ENCODE measurements at regions not wholly inside any gene's neighbourhood (a gene's known extent, or its start where the extent isn't known, plus 50 kb on each side); places are given as distances from the start of the nearest gene placed in this dataset.

DNA sequence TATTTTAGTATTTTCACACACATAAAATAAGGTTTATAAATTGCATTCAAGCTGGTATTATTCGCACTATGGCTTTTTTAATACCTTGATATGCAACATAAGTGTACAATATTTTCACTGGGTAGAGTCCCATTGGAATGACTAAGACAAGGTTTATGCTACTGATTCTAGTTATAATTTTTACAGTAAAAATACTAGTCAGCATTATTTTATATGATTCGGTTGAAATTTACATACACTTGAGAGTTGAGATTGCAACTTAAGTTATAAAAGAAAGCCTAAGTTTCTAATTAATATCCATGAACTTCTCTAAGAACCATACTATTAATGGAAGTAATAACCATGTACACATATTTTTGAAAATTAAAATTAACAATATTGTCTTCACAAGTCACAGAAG, 723.9 kb upstream of the NR2F2 start:
- no peaks in the 10 kb centered on the region for H4K20me1 ChIP-seq (ENCODE audit: insufficient read depth, low read length)
- no peaks in the 10 kb centered on the region for H3F3A ChIP-seq (ENCODE audit: insufficient read depth, low read length)
- no peak overlapping the region for H3K4me2 ChIP-seq (ENCODE audit: low read depth, low read length)
- no peak for DNase-seq
- H2AFZ ChIP-seq (ENCODE audit: low read length): no peak overlapping the region
- no peaks in the 10 kb centered on the region for H3K79me2 ChIP-seq (ENCODE audit: low read length)
- H3K9me3 ChIP-seq (replicated peaks; ENCODE audit: insufficient read depth, low read length): no peaks in the 10 kb centered on the region
- no peak overlapping the region for H3K4me3 ChIP-seq (ENCODE audit: low read length)
- H3K27ac ChIP-seq (ENCODE audit: low read length): no peak overlapping the region
- no peaks in the 10 kb centered on the region for H3K36me3 ChIP-seq (replicated peaks; ENCODE audit: insufficient read depth, low read length)
- no peaks in the 10 kb centered on the region for H3K27me3 ChIP-seq (replicated peaks; ENCODE audit: insufficient read depth, low read length)
- TF ChIP-seq EZH2phosphoT487 (IDR thresholded peaks at IDR 0.05; ENCODE audit: low read length): no peak
- TF ChIP-seq, protein P1, sequence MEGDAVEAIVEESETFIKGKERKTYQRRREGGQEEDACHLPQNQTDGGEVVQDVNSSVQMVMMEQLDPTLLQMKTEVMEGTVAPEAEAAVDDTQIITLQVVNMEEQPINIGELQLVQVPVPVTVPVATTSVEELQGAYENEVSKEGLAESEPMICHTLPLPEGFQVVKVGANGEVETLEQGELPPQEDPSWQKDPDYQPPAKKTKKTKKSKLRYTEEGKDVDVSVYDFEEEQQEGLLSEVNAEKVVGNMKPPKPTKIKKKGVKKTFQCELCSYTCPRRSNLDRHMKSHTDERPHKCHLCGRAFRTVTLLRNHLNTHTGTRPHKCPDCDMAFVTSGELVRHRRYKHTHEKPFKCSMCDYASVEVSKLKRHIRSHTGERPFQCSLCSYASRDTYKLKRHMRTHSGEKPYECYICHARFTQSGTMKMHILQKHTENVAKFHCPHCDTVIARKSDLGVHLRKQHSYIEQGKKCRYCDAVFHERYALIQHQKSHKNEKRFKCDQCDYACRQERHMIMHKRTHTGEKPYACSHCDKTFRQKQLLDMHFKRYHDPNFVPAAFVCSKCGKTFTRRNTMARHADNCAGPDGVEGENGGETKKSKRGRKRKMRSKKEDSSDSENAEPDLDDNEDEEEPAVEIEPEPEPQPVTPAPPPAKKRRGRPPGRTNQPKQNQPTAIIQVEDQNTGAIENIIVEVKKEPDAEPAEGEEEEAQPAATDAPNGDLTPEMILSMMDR (IDR thresholded peaks at IDR 0.05; ENCODE audit: low read length): no peak
- no peak for TF ChIP-seq EZH2 (optimal IDR thresholded peaks at IDR 0.05; ENCODE audit: low read depth, low read length)
- no peaks in the 10 kb centered on the region for H3K9me2 ChIP-seq (replicated peaks; ENCODE audit: insufficient read depth, low read length)
- H3K9ac ChIP-seq (ENCODE audit: low read length): no peak overlapping the region
- no peaks in the 10 kb centered on the region for H3K4me1 ChIP-seq (ENCODE audit: low read length)

GRCh38 chr15:95608371-95608770, 722.1 kb upstream of the NR2F2 start:
- no peaks in the 10 kb centered on the region for H3F3A ChIP-seq (ENCODE audit: insufficient read depth, low read length)
- H3K9me3 ChIP-seq (replicated peaks; ENCODE audit: insufficient read depth, low read length): no peaks in the 10 kb centered on the region
- H3K4me3 ChIP-seq (ENCODE audit: low read length): no peak overlapping the region
- H4K20me1 ChIP-seq (ENCODE audit: insufficient read depth, low read length): no peaks in the 10 kb centered on the region
- H3K9me2 ChIP-seq (replicated peaks; ENCODE audit: insufficient read depth, low read length): no peaks in the 10 kb centered on the region
- no peaks in the 10 kb centered on the region for H3K36me3 ChIP-seq (replicated peaks; ENCODE audit: insufficient read depth, low read length)
- no peak overlapping the region for H2AFZ ChIP-seq (ENCODE audit: low read length)
- no peaks in the 10 kb centered on the region for H3K79me2 ChIP-seq (ENCODE audit: low read length)
- H3K9ac ChIP-seq (ENCODE audit: low read length): no peak overlapping the region
- H3K4me2 ChIP-seq (ENCODE audit: low read depth, low read length): no peak overlapping the region
- TF ChIP-seq EZH2 (optimal IDR thresholded peaks at IDR 0.05; ENCODE audit: low read depth, low read length) (no peak), EZH2phosphoT487 (IDR thresholded peaks at IDR 0.05; ENCODE audit: low read length) (no peak)
- TF ChIP-seq, protein P1 (IDR thresholded peaks at IDR 0.05; ENCODE audit: low read length): no peak
- H3K27ac ChIP-seq (ENCODE audit: low read length): no peak overlapping the region
- no peak for DNase-seq
- H3K4me1 ChIP-seq (ENCODE audit: low read length): no peaks in the 10 kb centered on the region
- no peaks in the 10 kb centered on the region for H3K27me3 ChIP-seq (replicated peaks; ENCODE audit: insufficient read depth, low read length)

DNA sequence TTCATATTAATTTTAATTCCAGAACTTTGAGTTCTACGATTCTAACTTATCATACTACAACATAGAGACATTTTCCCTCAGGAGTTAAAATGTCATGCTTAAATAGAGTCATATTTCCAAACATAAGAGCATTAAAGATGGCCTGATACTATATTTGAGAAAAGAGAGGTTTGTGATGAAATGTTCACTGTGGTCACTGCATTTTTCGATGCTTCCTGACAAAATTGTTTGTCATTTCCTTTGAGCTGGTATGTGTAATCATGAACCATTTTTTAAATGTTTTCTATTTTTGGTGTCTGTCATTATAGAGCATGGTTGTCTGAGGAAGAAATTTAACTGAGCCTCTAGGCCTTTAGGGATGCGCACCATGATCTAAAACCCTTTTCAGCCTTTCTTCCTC, 721.4 kb upstream of the NR2F2 start:
- Histone ChIP-seq H3K36me3 (replicated peaks; ENCODE audit: insufficient read depth, low read length) (no peaks in the 10 kb centered on the region), H3K4me3 (ENCODE audit: low read length) (no peak overlapping the region), H2AFZ (ENCODE audit: low read length) (no peak overlapping the region), H3K9me2 (replicated peaks; ENCODE audit: insufficient read depth, low read length) (no peaks in the 10 kb centered on the region), H3K27me3 (replicated peaks; ENCODE audit: insufficient read depth, low read length) (no peaks in the 10 kb centered on the region), H3F3A (ENCODE audit: insufficient read depth, low read length) (no peaks in the 10 kb centered on the region), H4K20me1 (ENCODE audit: insufficient read depth, low read length) (no peaks in the 10 kb centered on the region), H3K79me2 (ENCODE audit: low read length) (no peaks in the 10 kb centered on the region), H3K9ac (ENCODE audit: low read length) (no peak overlapping the region), H3K27ac (ENCODE audit: low read length) (no peak overlapping the region), H3K4me1 (ENCODE audit: low read length) (no peaks in the 10 kb centered on the region), H3K9me3 (replicated peaks; ENCODE audit: insufficient read depth, low read length) (no peaks in the 10 kb centered on the region), H3K4me2 (ENCODE audit: low read depth, low read length) (no peak overlapping the region)
- DNase-seq: no peak
- TF ChIP-seq EZH2 (optimal IDR thresholded peaks at IDR 0.05; ENCODE audit: low read depth, low read length) (no peak), EZH2phosphoT487 (IDR thresholded peaks at IDR 0.05; ENCODE audit: low read length) (no peak)
- TF ChIP-seq, protein P1 (IDR thresholded peaks at IDR 0.05; ENCODE audit: low read length): no peak

Data from MM.1S (cell line).